ENCODE measurements at regions not wholly inside any gene's neighbourhood (a gene's known extent, or its start where the extent isn't known, plus 50 kb on each side); places are given as distances from the start of the nearest gene placed in this dataset.
"Not testable (repeated sequence)": the region's sequence is repeated elsewhere in the genome, so short reads cannot be mapped to it uniquely, and the experiment has no call there.

DNA sequence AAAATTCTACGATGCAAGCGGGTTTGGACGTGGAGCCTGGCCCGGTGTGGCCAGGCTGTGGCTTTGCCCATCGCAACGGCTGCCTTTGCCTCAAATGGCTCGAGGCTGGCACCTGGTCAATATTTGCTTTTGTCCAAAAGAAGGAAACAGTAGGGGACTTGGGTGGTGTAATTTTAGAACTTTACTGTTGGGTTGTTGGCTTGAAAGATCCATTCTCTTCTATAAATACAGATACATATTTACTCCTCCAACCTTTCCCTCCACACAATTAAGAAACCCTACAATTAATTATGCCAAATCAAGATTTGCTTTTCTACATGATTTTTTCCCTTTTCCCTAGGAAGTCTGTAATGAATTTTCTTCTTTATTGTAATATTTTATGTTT is 249.0 kb upstream of the PLGLB2 start:
- TF ChIP-seq, protein P1, sequence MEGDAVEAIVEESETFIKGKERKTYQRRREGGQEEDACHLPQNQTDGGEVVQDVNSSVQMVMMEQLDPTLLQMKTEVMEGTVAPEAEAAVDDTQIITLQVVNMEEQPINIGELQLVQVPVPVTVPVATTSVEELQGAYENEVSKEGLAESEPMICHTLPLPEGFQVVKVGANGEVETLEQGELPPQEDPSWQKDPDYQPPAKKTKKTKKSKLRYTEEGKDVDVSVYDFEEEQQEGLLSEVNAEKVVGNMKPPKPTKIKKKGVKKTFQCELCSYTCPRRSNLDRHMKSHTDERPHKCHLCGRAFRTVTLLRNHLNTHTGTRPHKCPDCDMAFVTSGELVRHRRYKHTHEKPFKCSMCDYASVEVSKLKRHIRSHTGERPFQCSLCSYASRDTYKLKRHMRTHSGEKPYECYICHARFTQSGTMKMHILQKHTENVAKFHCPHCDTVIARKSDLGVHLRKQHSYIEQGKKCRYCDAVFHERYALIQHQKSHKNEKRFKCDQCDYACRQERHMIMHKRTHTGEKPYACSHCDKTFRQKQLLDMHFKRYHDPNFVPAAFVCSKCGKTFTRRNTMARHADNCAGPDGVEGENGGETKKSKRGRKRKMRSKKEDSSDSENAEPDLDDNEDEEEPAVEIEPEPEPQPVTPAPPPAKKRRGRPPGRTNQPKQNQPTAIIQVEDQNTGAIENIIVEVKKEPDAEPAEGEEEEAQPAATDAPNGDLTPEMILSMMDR (IDR thresholded peaks at IDR 0.05 in 8 of 11, conservative IDR thresholded peaks at IDR 0.05 in 3 of 11), result not testable (repeated sequence)
- not testable (repeated sequence) for TF ChIP-seq POLR2A, POLR2AphosphoS5 (IDR thresholded peaks at IDR 0.05)

All from spleen (tissue), 7 donors.